EH (cell line): ENCODE measurements at regions not wholly inside any gene's neighbourhood (a gene's known extent, or its start where the extent isn't known, plus 50 kb on each side); places are given as distances from the start of the nearest gene placed in this dataset.
"Not testable (repeated sequence)": the region's sequence is repeated elsewhere in the genome, so short reads cannot be mapped to it uniquely, and the experiment has no call there.

Source experiments
- DNase-seq: peaks from one replicate; pipeline ENCODE4 v3.0.0-alpha.2; 2015; ENCODE audit warnings: low read depth

DNA sequence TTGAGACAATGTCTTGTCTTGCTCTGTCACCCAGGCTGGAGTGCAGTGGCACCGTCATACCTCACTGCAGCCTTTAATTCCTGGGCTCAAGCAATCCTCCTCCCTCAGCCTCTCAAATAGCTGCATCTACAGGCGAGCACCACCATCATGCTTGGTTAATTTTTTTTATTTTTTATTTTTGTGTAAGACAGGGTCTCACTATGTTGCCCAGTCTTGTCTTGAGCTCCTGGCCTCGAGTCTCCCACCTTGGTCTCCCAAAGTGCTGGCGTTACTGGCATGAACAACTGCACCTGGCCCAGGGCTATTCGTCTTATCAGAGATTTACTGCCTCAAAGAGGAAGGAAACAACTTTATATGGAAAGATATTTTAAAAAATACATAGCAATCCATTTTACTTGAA, 102.8 kb upstream of the NUPR2 start:
- DNase-seq = no peak

GRCh38 chr7:56218510-56218909, 102.3 kb upstream of the NUPR2 start:
- DNase-seq = no peak

DNA sequence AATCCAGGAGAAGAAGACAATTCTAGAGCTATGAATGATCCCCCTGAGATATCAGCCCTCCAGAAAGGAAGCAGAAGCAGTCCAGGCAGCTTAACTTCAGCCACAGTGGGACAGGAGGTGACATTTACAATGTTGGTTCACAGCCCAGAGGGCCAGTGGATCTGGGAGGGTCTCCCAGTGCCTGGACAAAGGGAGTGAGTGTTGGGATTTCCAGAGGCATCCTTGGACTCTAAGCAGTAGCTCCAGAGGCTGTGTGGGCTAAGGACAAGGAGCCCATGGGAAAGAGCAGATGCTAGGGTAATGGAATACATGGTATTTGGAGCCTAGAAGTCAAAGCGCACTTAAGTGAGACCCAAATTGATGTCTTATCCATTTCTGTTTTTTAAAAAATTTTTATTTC, 97.4 kb upstream of the NUPR2 start:
- DNase-seq = no peak

DNA sequence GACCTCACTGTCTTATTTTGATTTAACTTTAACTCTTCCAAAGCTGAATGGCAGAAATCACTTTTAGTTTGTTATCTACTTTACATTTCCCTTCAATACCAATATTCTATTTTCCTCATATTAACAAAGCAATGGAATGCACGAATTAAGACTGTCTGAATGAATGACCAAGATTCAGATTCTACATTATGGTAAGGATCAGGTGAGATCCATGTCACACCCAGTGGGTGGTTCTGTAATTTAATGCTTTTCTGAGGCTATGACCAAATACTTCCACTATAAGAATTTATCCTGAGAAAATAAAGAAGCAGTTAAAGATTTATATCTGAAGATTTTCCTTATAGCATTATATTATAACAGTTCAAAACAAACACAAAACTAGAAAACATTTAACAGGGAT, 90.2 kb upstream of the NUPR2 start:
- DNase-seq = no peak

GRCh38 chr7:56199639-56200038, 83.4 kb upstream of the NUPR2 start:
- no peak for DNase-seq

DNA sequence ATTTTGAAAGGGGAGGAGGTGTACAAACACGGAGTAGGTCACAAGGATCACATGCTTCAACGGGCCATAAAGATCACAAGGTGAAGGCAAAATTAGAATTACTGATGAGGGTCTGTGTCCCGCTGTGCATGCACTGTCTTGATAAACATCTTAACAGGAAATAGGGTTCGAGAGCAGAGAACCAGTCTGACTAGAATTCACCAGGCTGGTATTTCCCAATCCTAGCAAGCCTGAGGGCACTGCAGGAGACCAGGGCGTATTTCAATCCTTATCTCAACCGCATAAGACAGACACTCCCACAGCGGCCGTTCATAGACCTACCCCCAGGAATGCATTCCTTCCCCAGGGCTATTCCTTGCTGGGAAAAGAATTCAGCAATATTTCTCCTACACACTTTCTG, 80.0 kb upstream of the NUPR2 start:
- not testable (repeated sequence) for DNase-seq

- DNase-seq = no peak
Observed at GRCh38 chr7:56188823-56189346, 72.7 kb upstream of the NUPR2 start.

- DNase-seq = no peak
Observed at GRCh38 chr7:56188376-56188775, 72.2 kb upstream of the NUPR2 start.

- no peak for DNase-seq
Observed at GRCh38 chr7:56181010-56181409, 64.8 kb upstream of the NUPR2 start.

- no peak for DNase-seq
Observed at GRCh38 chr7:56175771-56176170, 59.6 kb upstream of the NUPR2 start.

- no peak for DNase-seq
Observed at GRCh38 chr7:56174875-56175760, 58.9 kb upstream of the NUPR2 start.

DNA sequence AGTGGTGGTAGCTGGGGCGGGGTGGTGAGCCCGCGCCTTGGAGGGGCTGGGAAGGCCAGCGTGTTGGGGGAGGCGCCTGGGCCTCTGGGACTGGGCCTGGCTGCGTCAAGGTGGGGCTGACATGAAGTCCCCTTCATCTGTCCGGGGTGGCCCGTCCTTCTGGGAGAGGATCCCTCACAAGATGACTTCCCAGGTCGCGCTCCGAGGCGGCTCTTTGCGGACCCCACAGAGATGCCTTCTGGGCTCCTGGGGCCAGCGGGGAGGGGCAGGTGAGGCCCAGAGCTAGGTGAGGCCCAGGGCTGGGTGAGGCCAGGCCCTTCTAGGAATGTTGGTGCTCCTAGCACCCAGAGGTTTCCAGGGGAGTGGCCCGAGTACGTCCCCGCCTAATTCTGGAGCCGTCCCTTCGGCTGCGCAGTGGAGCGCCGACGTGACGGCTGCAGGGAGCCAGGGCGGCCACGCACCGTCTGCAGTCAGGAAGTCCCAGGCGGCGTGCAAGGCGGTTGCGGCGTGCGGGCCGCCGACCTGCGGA, 58.2 kb upstream of the NUPR2 start:
- no peak for DNase-seq
